Hematopoietic multipotent progenitor cell treated with erythropoietin and hydrocortisone succinate and interleukin-3 and kit ligand, for 4 days (in vitro differentiated cells): ENCODE measurements at regions not wholly inside any gene's neighbourhood (a gene's known extent, or its start where the extent isn't known, plus 50 kb on each side); places are given as distances from the start of the nearest gene placed in this dataset.
"Not testable (repeated sequence)": the region's sequence is repeated elsewhere in the genome, so short reads cannot be mapped to it uniquely, and the experiment has no call there.

Experiments
- DNase-seq: peaks from one replicate; pipeline ENCODE4 v3.0.0-alpha.2; 2015

- DNase-seq, result no peak
These were observed 50.8 kb upstream of the TMEM108 start for GRCh38 chr3:132987396-132987795.

DNA sequence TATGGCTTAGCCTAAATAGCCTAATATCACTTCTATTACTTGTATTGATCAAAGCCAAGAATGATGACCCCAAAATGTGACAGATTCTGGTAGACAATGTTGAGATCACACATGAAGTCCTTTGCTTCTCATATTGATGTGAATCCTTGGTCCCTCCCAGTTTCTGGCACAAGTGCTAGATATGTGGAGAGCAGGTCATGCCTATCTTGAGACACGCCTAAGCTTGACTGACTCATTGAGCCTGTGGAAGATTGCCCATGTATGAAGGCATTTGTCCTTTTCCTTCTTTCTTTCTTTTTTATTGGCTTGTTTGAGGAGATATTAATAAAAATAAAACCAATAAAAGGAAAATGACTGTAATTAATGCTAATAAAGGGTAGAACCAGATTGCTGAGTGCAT lies 54.0 kb upstream of the TMEM108 start:
- no peak for DNase-seq

GRCh38 chr3:132983143-132983770 lies 54.9 kb upstream of the TMEM108 start:
- DNase-seq, result no peak

DNA sequence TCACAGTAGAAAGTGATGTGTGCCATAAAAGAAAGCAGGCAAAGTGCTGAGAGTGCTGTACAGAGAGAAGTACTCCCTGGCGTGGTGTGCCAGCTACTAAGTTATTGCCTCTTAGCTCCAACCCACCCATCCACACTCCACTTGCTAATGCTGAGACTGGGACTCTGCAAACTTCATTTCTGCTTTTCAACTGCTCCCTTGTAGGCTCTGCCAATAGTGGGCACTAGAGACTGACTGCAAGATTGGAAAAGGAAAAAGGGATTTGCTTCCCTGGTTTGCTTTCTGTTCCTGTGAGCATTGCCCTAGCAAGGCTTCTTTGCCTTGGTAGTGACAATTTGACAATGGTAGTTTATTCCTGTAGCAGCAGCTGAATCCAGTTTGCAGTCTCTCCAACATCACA lies 56.5 kb upstream of the TMEM108 start:
- no peak for DNase-seq

GRCh38 chr3:132980102-132980501 lies 58.1 kb upstream of the TMEM108 start:
- no peak for DNase-seq

DNA sequence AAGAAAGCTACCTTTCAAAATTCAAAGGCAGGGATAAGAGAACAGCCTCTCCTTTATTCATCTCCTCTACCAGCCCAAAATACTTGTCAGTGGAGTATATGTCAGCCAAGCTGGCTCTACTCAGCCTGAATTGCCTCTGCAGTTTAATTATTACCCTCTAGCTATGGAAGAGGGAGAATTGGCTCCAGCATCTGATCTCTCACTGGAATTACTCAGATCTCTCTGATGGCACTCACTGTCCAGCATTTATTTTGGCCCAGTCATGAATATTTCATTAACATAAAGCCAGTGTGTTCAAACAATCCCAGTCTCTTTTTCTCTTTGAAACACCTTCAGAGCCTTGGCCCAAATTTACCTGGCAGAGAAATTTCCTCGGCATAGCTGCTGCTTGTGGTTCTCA lies 58.6 kb upstream of the TMEM108 start:
- no peak for DNase-seq

DNA sequence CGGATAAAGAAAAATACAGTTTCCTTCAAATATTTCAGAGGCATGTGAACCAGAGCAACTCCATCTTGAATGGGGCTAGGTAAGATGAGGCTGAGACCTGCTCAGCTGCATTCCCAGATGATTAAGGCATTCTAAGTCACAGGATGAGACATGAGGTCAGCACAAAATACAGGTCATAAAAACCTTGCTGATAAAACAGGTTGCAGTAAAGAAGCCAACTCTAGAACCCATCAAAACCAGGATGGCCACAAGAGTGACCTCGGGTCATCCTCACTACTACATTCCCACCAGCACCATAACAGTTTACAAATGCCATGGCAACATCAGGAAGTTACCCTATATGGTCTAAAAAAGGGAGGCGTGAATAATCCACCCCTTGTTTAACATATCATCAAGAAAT lies 59.2 kb upstream of the TMEM108 start:
- not testable (repeated sequence) for DNase-seq

GRCh38 chr3:132978464-132978863 lies 59.7 kb upstream of the TMEM108 start:
- no peak for DNase-seq

- no peak for DNase-seq
These were observed 64.1 kb upstream of the TMEM108 start for GRCh38 chr3:132974097-132974496.

DNA sequence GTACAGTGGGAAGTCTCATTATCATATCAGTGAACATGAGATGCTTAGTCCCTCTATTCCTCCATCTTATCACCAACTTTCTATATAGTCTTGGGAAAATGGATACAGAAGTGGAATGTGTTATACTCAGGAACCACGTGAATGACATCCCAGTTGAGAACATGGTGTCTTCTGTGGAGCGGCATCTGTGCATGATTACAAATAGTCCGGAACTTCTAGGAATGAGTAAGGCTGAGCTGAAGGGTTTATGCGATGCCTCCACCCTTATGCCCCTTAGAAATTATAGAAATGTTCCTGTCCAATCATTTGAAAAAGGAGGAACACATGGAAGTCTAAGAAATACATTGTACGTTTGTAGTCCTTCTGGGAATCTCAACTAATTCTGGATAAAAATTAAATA lies 64.8 kb upstream of the TMEM108 start:
- no peak for DNase-seq

GRCh38 chr3:132972333-132972732 lies 65.9 kb upstream of the TMEM108 start:
- DNase-seq, result peak; percentile 35

GRCh38 chr3:132966374-132966773 lies 71.8 kb upstream of the TMEM108 start:
- DNase-seq, result no peak

- DNase-seq, result peak; percentile 78
These were observed 73.9 kb upstream of the TMEM108 start for GRCh38 chr3:132964266-132964665.

GRCh38 chr3:132963786-132964185 lies 74.4 kb upstream of the TMEM108 start:
- DNase-seq, result peak; percentile 15

GRCh38 chr3:132961991-132962390 lies 76.2 kb upstream of the TMEM108 start:
- DNase-seq, result no peak

DNA sequence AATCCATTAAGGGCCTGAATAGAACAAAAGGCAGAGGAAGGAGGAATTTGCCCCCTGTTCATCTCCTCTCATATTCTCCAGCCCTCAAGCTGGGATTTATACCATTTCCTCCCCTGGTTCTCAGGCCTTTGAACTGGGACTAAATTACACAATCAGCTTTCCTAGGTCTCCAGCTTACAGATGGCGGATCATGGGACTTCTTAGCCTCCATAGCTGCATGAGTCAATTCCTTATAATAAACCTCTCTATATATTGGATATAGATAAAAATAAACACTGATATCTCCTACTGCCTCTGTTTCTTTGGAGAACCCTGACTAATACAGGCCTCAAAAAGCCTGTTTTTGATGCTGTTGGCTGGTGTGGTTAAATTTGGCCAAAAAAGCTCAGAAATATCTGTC lies 84.5 kb upstream of the TMEM108 start:
- no peak for DNase-seq

GRCh38 chr3:132927896-132928295 lies 110.3 kb upstream of the TMEM108 start:
- no peak for DNase-seq

DNA sequence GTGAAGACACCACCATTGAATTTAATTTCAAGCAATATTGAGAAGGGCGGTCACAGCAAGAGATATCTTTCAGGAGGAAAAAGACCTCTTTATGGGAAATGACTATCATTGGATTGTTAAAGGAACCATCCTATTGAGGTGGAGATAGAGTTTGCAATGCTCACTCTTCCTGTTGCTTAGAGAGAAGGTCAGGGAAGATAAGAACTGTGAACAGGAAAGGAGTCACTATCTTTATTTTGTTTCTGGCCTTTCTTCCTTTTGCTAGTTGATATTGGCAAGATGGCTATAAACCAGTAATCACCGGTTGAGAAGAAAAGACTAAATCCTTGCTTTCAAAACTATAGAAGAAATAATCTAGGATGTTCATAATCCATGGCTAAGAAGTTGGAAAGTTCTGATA lies 112.1 kb upstream of the TMEM108 start:
- peak; percentile 66 for DNase-seq

DNA sequence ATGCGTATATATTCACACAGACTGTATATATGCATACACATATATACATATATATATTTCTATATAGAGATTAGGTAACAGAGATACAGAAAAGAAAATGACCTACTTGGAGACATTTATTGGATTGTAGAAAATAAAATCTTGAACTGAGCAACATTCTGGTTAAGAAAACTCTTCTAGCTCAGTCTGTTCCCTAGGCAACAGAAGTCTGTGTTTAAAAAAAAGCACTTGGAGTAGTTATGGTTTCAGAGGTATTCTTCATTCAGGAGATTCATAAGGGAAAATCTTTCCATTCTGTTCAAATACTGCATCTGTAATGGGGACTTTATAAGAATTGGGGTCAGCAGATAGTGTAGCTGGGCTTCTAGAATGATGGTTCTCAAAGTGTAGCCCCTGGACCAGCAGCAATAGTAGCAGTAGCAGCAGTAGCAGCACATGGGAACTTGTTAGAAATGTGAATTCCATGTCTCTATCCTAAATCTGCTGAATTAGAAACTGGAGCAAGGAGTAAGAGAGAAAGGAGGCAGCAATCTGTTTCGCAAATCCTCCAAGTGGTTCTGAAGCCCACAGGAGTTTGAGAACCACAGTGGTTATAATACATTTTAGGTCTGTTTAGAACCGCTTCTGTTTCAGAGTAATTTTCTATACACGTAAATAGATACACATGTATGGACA lies 112.8 kb upstream of the TMEM108 start:
- DNase-seq, result no peak

DNA sequence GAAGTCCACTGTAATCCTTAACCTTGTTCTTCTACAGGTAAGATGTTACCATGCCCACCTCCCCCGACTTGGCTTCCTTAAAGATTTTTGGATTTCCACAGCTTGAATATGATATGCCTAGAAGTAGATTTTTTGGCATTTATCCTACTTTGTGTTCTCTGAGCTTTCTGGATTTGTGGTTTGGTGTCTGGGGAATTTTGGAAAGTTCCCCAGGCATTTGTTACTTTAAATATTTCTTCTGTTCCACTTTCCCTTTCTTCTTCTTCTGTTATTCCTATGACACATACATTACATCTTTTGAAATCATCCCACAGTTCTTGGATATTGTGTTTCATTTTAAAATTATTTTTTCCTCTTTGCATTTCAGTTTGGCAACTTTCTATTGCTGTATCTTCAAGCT lies 122.1 kb upstream of the TMEM108 start:
- DNase-seq, result no peak

GRCh38 chr3:132912416-132912753 lies 125.8 kb upstream of the TMEM108 start:
- no peak for DNase-seq

DNA sequence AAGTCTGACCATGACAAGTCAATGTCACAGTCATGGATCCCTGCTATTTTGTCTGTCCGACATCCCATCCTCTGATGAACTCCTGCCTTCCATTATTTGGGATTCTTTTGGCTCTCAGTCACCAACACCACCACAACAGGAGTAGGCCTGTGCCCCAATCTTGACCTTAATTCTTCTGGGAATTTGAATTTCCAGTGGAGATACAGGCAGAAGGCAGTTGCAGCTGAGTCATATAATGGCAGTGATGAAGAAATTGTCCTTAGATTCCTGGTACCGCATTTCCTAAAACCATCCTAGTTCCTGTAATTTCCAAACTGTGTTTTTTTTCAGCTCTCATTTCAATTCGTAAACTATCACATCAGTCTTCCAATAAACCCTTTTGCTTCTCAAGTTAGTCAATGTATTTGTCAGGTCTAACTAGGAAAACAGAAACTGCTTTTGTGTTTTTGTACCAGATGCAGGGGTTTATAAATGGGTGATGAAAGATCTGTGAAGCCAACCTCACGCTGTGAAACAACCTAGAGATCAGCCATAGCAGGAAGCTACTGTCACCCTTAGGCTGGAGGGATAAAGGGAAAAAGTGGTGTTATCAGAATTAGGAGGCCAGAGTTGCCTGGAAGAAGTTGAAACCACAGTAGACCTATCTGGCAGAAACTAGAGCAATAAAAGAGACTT lies 126.3 kb upstream of the TMEM108 start:
- DNase-seq, result peak; percentile 7

DNA sequence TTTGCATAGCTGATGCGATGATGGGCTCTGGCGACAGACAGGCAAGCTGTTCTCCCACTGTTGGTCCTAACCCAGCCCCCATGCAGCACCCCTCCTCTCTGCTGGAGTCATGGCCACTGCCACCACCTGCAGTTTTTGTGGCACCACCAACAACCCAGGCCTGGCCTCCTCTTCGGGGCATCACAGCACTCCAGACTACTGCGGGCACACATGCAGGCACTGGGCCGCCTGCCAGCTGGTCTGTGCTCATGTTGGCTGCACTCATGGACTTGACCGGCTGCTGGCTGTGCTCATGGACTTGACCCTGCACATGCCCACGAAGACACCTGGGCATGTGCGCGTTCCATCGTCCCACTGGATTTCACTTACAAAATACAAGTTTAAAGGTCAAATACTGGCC lies 130.9 kb upstream of the TMEM108 start:
- no peak for DNase-seq

DNA sequence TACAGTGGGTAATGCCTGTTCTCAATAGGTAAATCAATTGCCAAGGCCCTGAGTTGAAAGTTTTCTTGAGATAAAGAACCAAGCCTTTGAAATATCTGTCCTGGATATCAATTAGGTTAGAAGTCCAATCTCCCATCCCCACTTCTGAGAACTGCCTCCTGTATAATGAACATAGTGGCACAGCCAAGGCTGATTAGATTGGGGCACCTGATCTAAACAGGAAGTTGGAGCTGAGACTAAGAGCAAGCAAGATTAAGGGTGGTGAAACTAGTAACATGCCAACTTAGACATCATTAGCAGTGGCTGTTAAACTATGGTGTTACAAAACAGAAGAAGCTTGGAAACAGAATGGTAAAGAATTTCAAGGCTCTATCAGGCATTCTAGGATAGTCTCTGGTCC lies 137.7 kb upstream of the TMEM108 start:
- DNase-seq, result peak; percentile 61

DNA sequence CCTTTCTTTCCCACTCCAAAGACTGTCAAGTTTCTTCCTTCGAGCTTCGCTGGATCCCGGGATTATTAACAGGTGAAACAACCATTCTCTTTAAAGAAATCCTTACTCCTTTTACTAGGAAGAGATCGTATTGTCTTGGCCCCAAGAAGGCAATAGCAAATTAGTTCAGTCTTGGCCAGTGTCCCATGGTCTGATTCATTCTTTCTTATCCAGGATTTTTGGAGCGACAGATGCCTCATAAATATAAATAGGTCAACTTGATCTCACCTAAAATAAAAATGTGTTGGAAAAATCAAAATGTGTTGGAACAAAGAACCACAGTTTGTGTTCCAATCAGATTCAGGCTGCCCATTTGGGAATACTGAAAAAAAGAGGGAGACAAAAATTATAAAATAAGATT lies 140.1 kb upstream of the TMEM108 start:
- DNase-seq, result no peak
